K562 (cell line): ENCODE measurements at regions not wholly inside any gene's neighbourhood (a gene's known extent, or its start where the extent isn't known, plus 50 kb on each side); places are given as distances from the start of the nearest gene placed in this dataset.
A peak's percentile ranks its signal among the peaks of the same experiment; 100 is the strongest.

Experiments used
- ATAC-seq: fragments of 200-7000 bp; cut with Tn5 transposase; 3 replicates; pipeline ENCODE4 v1.9.1; 2020; ENCODE audit warnings: moderate library complexity
- BruUV-seq: library from RNA; stranded (reverse); fragments of 400-500 nt; replicated peaks from 2 replicates; lab custom pipeline; 2021; lab: Mats Ljungman, UMichigan
- CTCF ChIA-PET: fragments of 300-600 bp; formaldehyde crosslinking; extraction: SDS; loops from one replicate; lab custom pipeline; 2021; ENCODE audit warnings: low intra/inter-chr PET ratio; lab: Yijun Ruan, JAX
- POLR2A ChIA-PET: fragments of 300-600, 350-650 bp; sonication (Branson Sonifier 250); formaldehyde crosslinking; extraction: SDS; loops from one replicate; lab custom pipeline; 2021; ENCODE audit warnings: antibody characterized with exemption, inconsistent platforms; lab: Yijun Ruan, JAX
- DNase-seq, 4 experiments: peaks; one replicate each; pipeline versions ENCODE4 v3.0.0 to v3.0.0-alpha.2; 2011 to 2018; ENCODE audit warnings: low spot score in 3 of 4, mixed read lengths in 3 of 4; ENCODE audit errors: extremely low read depth in 1 of 4
- FAIRE-seq: peaks from 2 replicates; lab custom pipeline; 2011; peaks lifted over from hg19 to GRCh38; lab: Jason Lieb, UNC
- H2AFZ ChIP-seq: 2 replicates; pipeline ENCODE4 v1.6.0; 2011; ENCODE audit warnings: low read depth, low read length, control low read depth, inconsistent platforms
- H3K27ac ChIP-seq: fragments of 200-600 bp; 3 replicates; pipeline ENCODE4 v1.8.0; 2011; ENCODE audit warnings: low read depth, mild to moderate bottlenecking, control low read depth, inconsistent platforms, low read length, moderate library complexity, mixed read lengths; ENCODE audit errors: extremely low read depth
- H3K27me3 ChIP-seq, 2 experiments: fragments of 300-600 bp in 1 of 2; 2 replicates in 1 of 2; 3 replicates in 1 of 2; pipeline versions ENCODE4 v1.6.0 to v1.8.0; 2011; ENCODE audit warnings: inconsistent platforms in 2 of 2, low read length in 2 of 2, mild to moderate bottlenecking in 1 of 2, mixed read lengths in 1 of 2, moderate library complexity in 1 of 2; ENCODE audit not compliant: control insufficient read depth in 2 of 2, insufficient read depth in 2 of 2
- H3K36me3 ChIP-seq: fragments of 300-600 bp; 3 replicates; pipeline ENCODE4 v1.8.0; 2011; ENCODE audit warnings: mild to moderate bottlenecking, low read length, inconsistent platforms; ENCODE audit not compliant: control insufficient read depth, insufficient read depth
- H3K4me1 ChIP-seq, 2 experiments: fragments of 200-600 bp in 1 of 2; replicated peaks in 1 of 2; 2 replicates in 1 of 2; 3 replicates in 1 of 2; pipeline versions ENCODE4 v1.5.1 to v1.8.0; 2011; ENCODE audit warnings: inconsistent platforms in 2 of 2, low read length in 2 of 2, mild to moderate bottlenecking in 1 of 2, mixed read lengths in 1 of 2, moderate library complexity in 1 of 2; ENCODE audit not compliant: control insufficient read depth in 2 of 2, insufficient read depth in 2 of 2
- H3K4me2 ChIP-seq: 2 replicates; pipeline ENCODE4 v1.6.1; 2011; ENCODE audit warnings: low read length, control low read depth, inconsistent platforms, mixed read lengths; ENCODE audit not compliant: insufficient read depth
- H3K4me3 ChIP-seq: fragments of 200-600 bp; sonication (generic), shearing (Covaris generic); 2 replicates; pipeline ENCODE4 v1.5.1; 2016; ENCODE audit warnings: control low read depth, inconsistent platforms
- H3K79me2 ChIP-seq: fragments of 200-600 bp; 3 replicates; pipeline ENCODE4 v1.8.0; 2011; ENCODE audit warnings: low read length, inconsistent platforms; ENCODE audit not compliant: control insufficient read depth, insufficient read depth
- H3K9ac ChIP-seq, 2 experiments: 2 replicates each; pipeline versions ENCODE4 v1.6.0 to v1.6.1; 2011; ENCODE audit warnings: low read depth in 2 of 2, low read length in 2 of 2, control low read depth in 1 of 2, inconsistent platforms in 1 of 2, mild to moderate bottlenecking in 1 of 2, mixed read lengths in 1 of 2; ENCODE audit not compliant: insufficient read depth in 1 of 2
- H3K9me1 ChIP-seq: one replicate; pipeline ENCODE4 v1.6.0; 2011; ENCODE audit warnings: inconsistent platforms, mild to moderate bottlenecking, low read length, moderate library complexity; ENCODE audit not compliant: control insufficient read depth, insufficient read depth
- H3K9me3 ChIP-seq: replicated peaks from 2 replicates; pipeline ENCODE4 v1.5.1; 2011; ENCODE audit warnings: low read depth, low read length, inconsistent platforms; ENCODE audit not compliant: control insufficient read depth, insufficient read depth
- H4K20me1 ChIP-seq: replicated peaks from 2 replicates; pipeline ENCODE4 v1.6.1; 2011; ENCODE audit warnings: low read length, inconsistent platforms, mixed read lengths; ENCODE audit not compliant: control insufficient read depth, insufficient read depth
- CREM ChIP-seq: IDR thresholded peaks from 2 replicates; pipeline ENCODE4 v1.6.1; 2014; ENCODE audit warnings: antibody characterized with exemption, low read depth
- MIER1 ChIP-seq: fragments of 450-650 bp; IDR thresholded peaks from 2 replicates; pipeline ENCODE4 v1.6.1; 2016; ENCODE audit warnings: antibody characterized with exemption, mild to moderate bottlenecking, low read depth
- MYNN ChIP-seq, 2 experiments: sonication (generic); formaldehyde crosslinking in 1 of 2; IDR thresholded peaks; 2 replicates each; pipeline versions ENCODE4 v1.5.0 to v1.6.1; 2016 to 2020; ENCODE audit warnings: antibody characterized with exemption in 1 of 2, missing genetic modification reagents in 1 of 2
- NCOA4 ChIP-seq: fragments of 450-650 bp; IDR thresholded peaks from 2 replicates; pipeline ENCODE4 v1.6.1; 2018; ENCODE audit warnings: mild to moderate bottlenecking; ENCODE audit not compliant: partially characterized antibody
- NFE2 ChIP-seq: IDR thresholded peaks from 2 replicates; pipeline ENCODE4 v1.6.1; 2014; ENCODE audit warnings: antibody characterized with exemption, low read depth
- NFIC ChIP-seq: fragments of 450-650 bp; IDR thresholded peaks from 2 replicates; pipeline ENCODE4 v1.6.1; 2017; ENCODE audit warnings: mild to moderate bottlenecking, inconsistent platforms
- NFIX ChIP-seq: fragments of 250-450 bp; sonication (Bioruptor Pico); IDR thresholded peaks from 2 replicates; pipeline ENCODE4 v1.4.0; 2020; ENCODE audit warnings: low read depth, mild to moderate bottlenecking, moderate library complexity
- PTRF ChIP-seq: fragments of 450-650 bp; IDR thresholded peaks from 2 replicates; pipeline ENCODE4 v1.6.1; 2016; ENCODE audit warnings: mild to moderate bottlenecking, missing genetic modification characterization, missing compliant biosample characterization
- RFX7 ChIP-seq: fragments of 250-450 bp; sonication (Bioruptor Pico); IDR thresholded peaks from 2 replicates; pipeline ENCODE4 v1.5.1; 2021; ENCODE audit warnings: mild to moderate bottlenecking
- SRSF9 ChIP-seq: fragments of 200-400 bp; formaldehyde crosslinking; IDR thresholded peaks from 2 replicates; pipeline ENCODE4 v1.6.1; 2017; ENCODE audit warnings: low read depth, low read length, borderline replicate concordance
- TCF7 ChIP-seq: sonication (generic); IDR thresholded peaks from 2 replicates; pipeline ENCODE4 v1.6.1; 2016; ENCODE audit warnings: antibody characterized with exemption, borderline replicate concordance
- USF1 ChIP-seq: sonication (generic); formaldehyde crosslinking; IDR thresholded peaks from 2 replicates; pipeline ENCODE4 v1.9.0; 2022; ENCODE audit warnings: mild to moderate bottlenecking, missing genetic modification reagents
- ZKSCAN8 ChIP-seq: fragments of 200-800 bp; sonication (Bioruptor generic); IDR thresholded peaks from 2 replicates; pipeline ENCODE4 v1.6.1; 2016; ENCODE audit warnings: missing genetic modification characterization, missing compliant biosample characterization
- WGBS: fragments of 100-300 bp; shearing (Covaris generic); methylation state at CpG from one replicate; pipeline ENCODE4 v1.1.6; 2016; ENCODE audit warnings: low coverage, mixed read lengths; ENCODE audit not compliant: insufficient coverage; ENCODE audit errors: missing lambda C conversion rate; 5-methylcytosine and 5-hydroxymethylcytosine counted together
- in situ Hi-C: fragments of 300-500 bp; cut with MboI; formaldehyde crosslinking; loops from 4 replicates; pipeline ENCODE4 v1.15.0; 2018; ENCODE audit warnings: inconsistent platforms, mixed read lengths
- intact Hi-C: fragments of 100-400 bp; cut with micrococcal nuclease; formaldehyde crosslinking; loops from 2 replicates; pipeline ENCODE4 v1.14.2; 2022
- TF ChIP-seq, protein P1 (sequence below): fragments of 200-800 bp; sonication (Bioruptor generic); IDR thresholded peaks from 2 replicates; pipeline ENCODE4 v1.6.1; 2017; ENCODE audit warnings: missing genetic modification characterization, missing compliant biosample characterization

GRCh38 chr7:121561717-121562116 lies 165.6 kb upstream of the FAM3C start:
- H3K4me2 ChIP-seq: no peak overlapping the region
- H3K9ac ChIP-seq: no peak overlapping the region
- CTCF ChIA-PET: no interaction called here
- H3K79me2 ChIP-seq: no peaks in the 10 kb centered on the region
- FAIRE-seq (no peak), DNase-seq (peak in 1 of 4 experiments; percentile 16), ATAC-seq (no peak)
- H3K27ac ChIP-seq: no peak overlapping the region
- WGBS: 5% methylated on average over 1 of the region's 1 CpG
- no peaks in the 10 kb centered on the region for H3K9me3 ChIP-seq
- no peak overlapping the region for H2AFZ ChIP-seq
- in situ Hi-C loops: no loop called here
- intact Hi-C loops: no loop called here
- H3K4me3 ChIP-seq: no peak overlapping the region
- H4K20me1 ChIP-seq: no peaks in the 10 kb centered on the region
- POLR2A ChIA-PET: interaction anchor here (1.3 kb wide), 1 partner anchor 195 kb away, joined by 3 read pairs; no protein-coding TSS in a partner anchor
- H3K9me1 ChIP-seq: no peaks in the 10 kb centered on the region
- no peaks in the 10 kb centered on the region for H3K27me3 ChIP-seq
- no peaks in the 10 kb centered on the region for H3K4me1 ChIP-seq
- H3K36me3 ChIP-seq: no peaks in the 10 kb centered on the region
- BruUV-seq: no TSS peak
- TF ChIP-seq MIER1: no peak
- TF ChIP-seq, protein P1, sequence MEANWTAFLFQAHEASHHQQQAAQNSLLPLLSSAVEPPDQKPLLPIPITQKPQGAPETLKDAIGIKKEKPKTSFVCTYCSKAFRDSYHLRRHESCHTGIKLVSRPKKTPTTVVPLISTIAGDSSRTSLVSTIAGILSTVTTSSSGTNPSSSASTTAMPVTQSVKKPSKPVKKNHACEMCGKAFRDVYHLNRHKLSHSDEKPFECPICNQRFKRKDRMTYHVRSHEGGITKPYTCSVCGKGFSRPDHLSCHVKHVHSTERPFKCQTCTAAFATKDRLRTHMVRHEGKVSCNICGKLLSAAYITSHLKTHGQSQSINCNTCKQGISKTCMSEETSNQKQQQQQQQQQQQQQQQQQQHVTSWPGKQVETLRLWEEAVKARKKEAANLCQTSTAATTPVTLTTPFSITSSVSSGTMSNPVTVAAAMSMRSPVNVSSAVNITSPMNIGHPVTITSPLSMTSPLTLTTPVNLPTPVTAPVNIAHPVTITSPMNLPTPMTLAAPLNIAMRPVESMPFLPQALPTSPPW: no peak
- TF ChIP-seq SRSF9: no peak
- TF ChIP-seq TCF7: no peak
- no peak for TF ChIP-seq ZKSCAN8 (CRISPR knock-in tag)
- TF ChIP-seq PTRF (tag): no peak
- TF ChIP-seq NFE2: no peak
- no peak for TF ChIP-seq MYNN (IDR thresholded peaks at IDR 0.05)
- TF ChIP-seq MYNN (CRISPR knock-in tag; IDR thresholded peaks at IDR 0.05): no peak
- TF ChIP-seq USF1 (CRISPR knock-in tag): no peak
- TF ChIP-seq NFIX (CRISPR knock-in tag): peak; percentile 93
- TF ChIP-seq NCOA4: no peak
- no peak for TF ChIP-seq RFX7 (CRISPR knock-in tag)
- no peak for TF ChIP-seq CREM
- TF ChIP-seq NFIC: peak; percentile 98
